Smooth muscle cell (in vitro differentiated cells): ENCODE measurements at regions not wholly inside any gene's neighbourhood (a gene's known extent, or its start where the extent isn't known, plus 50 kb on each side); places are given as distances from the start of the nearest gene placed in this dataset.

Experiments used
- DNase-seq: peaks from one replicate; lab custom pipeline; 2025; ENCODE audit not compliant: unreplicated experiment; lab: John Stamatoyannopoulos, UW
- H2AFZ ChIP-seq: fragments of 200-600 bp; sonication (generic); 2 replicates; pipeline ENCODE4 v1.6.0; 2016; ENCODE audit warnings: antibody characterized with exemption, low read depth, mild to moderate bottlenecking
- H3F3A ChIP-seq: fragments of 200-600 bp; sonication (generic); 2 replicates; pipeline ENCODE4 v1.6.0; 2017; ENCODE audit warnings: antibody characterized with exemption, low read depth
- H3K27ac ChIP-seq: fragments of 200-600 bp; sonication (generic); 2 replicates; pipeline ENCODE4 v1.5.1; 2016; ENCODE audit warnings: low read depth, mild to moderate bottlenecking
- H3K27me3 ChIP-seq: fragments of 200-600 bp; sonication (generic); 2 replicates; pipeline ENCODE4 v1.6.1; 2016; ENCODE audit warnings: low read depth, mild to moderate bottlenecking
- H3K36me3 ChIP-seq: fragments of 200-600 bp; sonication (generic); 2 replicates; pipeline ENCODE4 v1.5.1; 2016; ENCODE audit warnings: low read depth
- H3K4me1 ChIP-seq: fragments of 200-600 bp; sonication (generic); 2 replicates; pipeline ENCODE4 v1.5.1; 2016; ENCODE audit warnings: low read depth
- H3K4me2 ChIP-seq: fragments of 200-600 bp; sonication (generic); 2 replicates; pipeline ENCODE4 v1.6.0; 2016; ENCODE audit warnings: mild to moderate bottlenecking
- H3K4me3 ChIP-seq: fragments of 200-600 bp; sonication (generic); 2 replicates; pipeline ENCODE4 v1.5.1; 2016; ENCODE audit warnings: mild to moderate bottlenecking
- H3K79me2 ChIP-seq: fragments of 200-600 bp; sonication (generic); 2 replicates; pipeline ENCODE4 v1.6.0; 2016; ENCODE audit warnings: low read depth, mild to moderate bottlenecking
- H3K9ac ChIP-seq: fragments of 200-600 bp; sonication (generic); 2 replicates; pipeline ENCODE4 v1.6.0; 2016; ENCODE audit warnings: low read depth
- H3K9me3 ChIP-seq: fragments of 200-600 bp; sonication (generic); replicated peaks from 2 replicates; pipeline ENCODE4 v1.5.1; 2016; ENCODE audit warnings: low read depth
- H4K20me1 ChIP-seq: fragments of 200-600 bp; sonication (generic); 2 replicates; pipeline ENCODE4 v1.6.0; 2016; ENCODE audit warnings: low read depth
- CTCF ChIP-seq: fragments of 200-600 bp; sonication (generic); IDR thresholded peaks from 2 replicates; pipeline ENCODE4 v1.5.1; 2017; ENCODE audit warnings: borderline replicate concordance, mild to moderate bottlenecking, antibody characterized with exemption; ENCODE audit not compliant: insufficient read depth, poor library complexity, severe bottlenecking
- WGBS: methylation state at CpG from one replicate; pipeline ENCODE4 v1.1.7; 2016; ENCODE audit warnings: low lambda C conversion rate; 5-methylcytosine and 5-hydroxymethylcytosine counted together

- no peak for TF ChIP-seq CTCF
- 86% methylated on average over 6 of the region's 6 CpGs for WGBS
- Histone ChIP-seq H3K27me3 (no peaks in the 10 kb centered on the region), H3F3A (no peaks in the 10 kb centered on the region), H3K4me1 (no peaks in the 10 kb centered on the region), H3K36me3 (no peaks in the 10 kb centered on the region), H3K27ac (no peak overlapping the region), H2AFZ (no peak overlapping the region), H3K4me3 (no peak overlapping the region), H3K4me2 (no peak overlapping the region), H3K9me3 (no peaks in the 10 kb centered on the region), H3K79me2 (no peaks in the 10 kb centered on the region), H3K9ac (no peak overlapping the region), H4K20me1 (no peaks in the 10 kb centered on the region)
- no peak for DNase-seq
Measured at GRCh38 chr20:4369798-4370124, 120.7 kb upstream of the ADRA1D start.

GRCh38 chr20:4369119-4369797, 120.2 kb upstream of the ADRA1D start:
- no peaks in the 10 kb centered on the region for H3K36me3 ChIP-seq
- H3F3A ChIP-seq: no peaks in the 10 kb centered on the region
- H3K4me1 ChIP-seq: no peaks in the 10 kb centered on the region
- no peaks in the 10 kb centered on the region for H3K9me3 ChIP-seq
- DNase-seq: no peak
- H3K9ac ChIP-seq: no peak overlapping the region
- WGBS: 91% methylated on average over 2 of the region's 2 CpGs
- H2AFZ ChIP-seq: no peak overlapping the region
- H3K4me3 ChIP-seq: no peak overlapping the region
- no peaks in the 10 kb centered on the region for H3K79me2 ChIP-seq
- no peak for TF ChIP-seq CTCF
- H3K4me2 ChIP-seq: no peak overlapping the region
- no peak overlapping the region for H3K27ac ChIP-seq
- no peaks in the 10 kb centered on the region for H4K20me1 ChIP-seq
- H3K27me3 ChIP-seq: no peaks in the 10 kb centered on the region

GRCh38 chr20:4366076-4366475, 117.0 kb upstream of the ADRA1D start:
- H2AFZ ChIP-seq: no peak overlapping the region
- H3K4me1 ChIP-seq: no peaks in the 10 kb centered on the region
- no peak for DNase-seq
- no peaks in the 10 kb centered on the region for H4K20me1 ChIP-seq
- H3K36me3 ChIP-seq: no peaks in the 10 kb centered on the region
- no peaks in the 10 kb centered on the region for H3K79me2 ChIP-seq
- H3K9me3 ChIP-seq: no peaks in the 10 kb centered on the region
- no peak overlapping the region for H3K4me2 ChIP-seq
- H3K4me3 ChIP-seq: no peak overlapping the region
- no peak for TF ChIP-seq CTCF
- no peaks in the 10 kb centered on the region for H3F3A ChIP-seq
- WGBS: 88% methylated on average over 1 of the region's 1 CpG
- no peak overlapping the region for H3K27ac ChIP-seq
- H3K27me3 ChIP-seq: no peaks in the 10 kb centered on the region
- H3K9ac ChIP-seq: no peak overlapping the region

GRCh38 chr20:4358552-4358951, 109.5 kb upstream of the ADRA1D start:
- TF ChIP-seq CTCF: no peak
- Histone ChIP-seq H3K4me1 (no peaks in the 10 kb centered on the region), H3K36me3 (no peaks in the 10 kb centered on the region), H3K27ac (no peak overlapping the region), H3K4me2 (no peak overlapping the region), H2AFZ (no peak overlapping the region), H3K27me3 (peaks cover 5% of the 10 kb centered on the region), H3K4me3 (no peak overlapping the region), H3K9ac (no peak overlapping the region), H3F3A (no peaks in the 10 kb centered on the region), H4K20me1 (no peaks in the 10 kb centered on the region), H3K9me3 (no peaks in the 10 kb centered on the region), H3K79me2 (no peaks in the 10 kb centered on the region)
- no peak for DNase-seq
- WGBS: 67% methylated on average over 6 of the region's 6 CpGs
